Osteoblast (primary cell): ENCODE measurements at regions not wholly inside any gene's neighbourhood (a gene's known extent, or its start where the extent isn't known, plus 50 kb on each side); places are given as distances from the start of the nearest gene placed in this dataset.

Experiments used
- DNase-seq: peaks from one replicate; pipeline ENCODE4 v3.0.0; 2011; ENCODE audit warnings: low spot score, mixed read lengths; ENCODE audit not compliant: insufficient read length; ENCODE audit errors: missing footprints
- H2AFZ ChIP-seq: 2 replicates; pipeline ENCODE4 v1.6.0; 2011; ENCODE audit warnings: mild to moderate bottlenecking, low read length
- H3K27ac ChIP-seq: 2 replicates; pipeline ENCODE4 v1.5.1; 2011; ENCODE audit warnings: mild to moderate bottlenecking, low read depth, low read length, moderate library complexity
- H3K27me3 ChIP-seq: 2 replicates; pipeline ENCODE4 v1.6.0; 2012; ENCODE audit warnings: mild to moderate bottlenecking, control low read depth, inconsistent platforms, low read length, moderate library complexity; ENCODE audit not compliant: insufficient read depth
- H3K36me3 ChIP-seq: 2 replicates; pipeline ENCODE4 v1.5.1; 2011; ENCODE audit warnings: mild to moderate bottlenecking, low read length, control low read depth, moderate library complexity; ENCODE audit not compliant: insufficient read depth
- H3K4me1 ChIP-seq: 2 replicates; pipeline ENCODE4 v1.5.1; 2011; ENCODE audit warnings: mild to moderate bottlenecking, low read length, control low read depth, moderate library complexity; ENCODE audit not compliant: insufficient read depth
- H3K4me2 ChIP-seq: 2 replicates; pipeline ENCODE4 v1.6.0; 2011; ENCODE audit warnings: mild to moderate bottlenecking, low read length; ENCODE audit not compliant: insufficient read depth
- H3K4me3 ChIP-seq: fragments of 200-600 bp; sonication (generic); 3 replicates; pipeline ENCODE4 v1.5.1; 2012; ENCODE audit warnings: mild to moderate bottlenecking, low read length, inconsistent platforms; ENCODE audit not compliant: insufficient read depth
- H3K79me2 ChIP-seq: 2 replicates; pipeline ENCODE4 v1.6.0; 2012; ENCODE audit warnings: mild to moderate bottlenecking, low read length, control low read depth, inconsistent platforms; ENCODE audit not compliant: insufficient read depth
- H3K9me3 ChIP-seq: 2 replicates; pipeline ENCODE4 v1.5.1; 2011; ENCODE audit warnings: low read depth, low read length, control low read depth
- H4K20me1 ChIP-seq: 2 replicates; pipeline ENCODE4 v1.6.0; 2012; ENCODE audit warnings: mild to moderate bottlenecking, low read length, control low read depth; ENCODE audit not compliant: insufficient read depth
- CTCF ChIP-seq: IDR thresholded peaks from 2 replicates; pipeline ENCODE4 v1.5.1; 2011; ENCODE audit warnings: mild to moderate bottlenecking, low read depth, low read length, moderate library complexity; ENCODE audit errors: extremely low read depth

DNA sequence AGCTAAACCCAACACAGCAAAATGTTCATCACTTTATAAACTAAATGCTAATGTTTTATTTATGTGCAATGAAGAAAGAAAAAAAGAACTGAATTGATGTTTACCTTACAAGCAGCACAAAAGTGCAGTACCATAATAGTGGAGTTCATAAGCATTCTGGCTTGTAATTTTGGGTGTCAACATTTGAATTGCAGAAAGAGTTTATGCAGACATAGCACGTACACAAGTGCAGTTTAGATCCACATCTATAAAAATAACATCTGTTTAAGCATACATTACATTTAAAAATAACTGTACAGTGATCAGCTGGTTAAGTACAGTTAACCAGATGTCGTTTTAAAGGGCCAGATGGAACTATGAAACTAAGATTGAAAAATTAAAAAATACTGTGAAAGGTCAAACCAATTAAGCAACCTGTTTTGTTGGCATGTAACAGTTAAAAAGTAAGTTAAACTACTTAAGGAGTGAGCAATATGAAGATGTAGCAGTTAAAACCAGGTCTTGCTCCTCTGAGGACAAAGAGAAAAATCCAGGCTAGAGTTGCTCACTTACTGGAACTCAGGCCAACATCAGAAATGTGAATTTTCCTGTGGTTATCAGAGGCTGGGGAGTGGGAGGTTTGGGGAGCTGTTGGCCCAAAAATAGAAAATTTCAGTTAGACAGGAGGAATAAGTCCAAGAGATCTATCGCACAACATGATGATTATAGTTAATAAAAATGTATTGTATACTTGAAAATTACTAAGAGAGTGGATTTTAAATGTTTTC is 204.9 kb upstream of the MDFIC2 start:
- no peak for TF ChIP-seq CTCF
- Histone ChIP-seq H3K79me2 (no peaks in the 10 kb centered on the region), H3K36me3 (no peaks in the 10 kb centered on the region), H2AFZ (no peak overlapping the region), H3K27me3 (peaks cover 25% of the 10 kb centered on the region), H3K4me2 (no peak overlapping the region), H3K4me3 (no peak overlapping the region), H3K9me3 (no peaks in the 10 kb centered on the region), H3K27ac (no peak overlapping the region), H3K4me1 (peaks cover 15% of the 10 kb centered on the region), H4K20me1 (no peaks in the 10 kb centered on the region)
- no peak for DNase-seq

DNA sequence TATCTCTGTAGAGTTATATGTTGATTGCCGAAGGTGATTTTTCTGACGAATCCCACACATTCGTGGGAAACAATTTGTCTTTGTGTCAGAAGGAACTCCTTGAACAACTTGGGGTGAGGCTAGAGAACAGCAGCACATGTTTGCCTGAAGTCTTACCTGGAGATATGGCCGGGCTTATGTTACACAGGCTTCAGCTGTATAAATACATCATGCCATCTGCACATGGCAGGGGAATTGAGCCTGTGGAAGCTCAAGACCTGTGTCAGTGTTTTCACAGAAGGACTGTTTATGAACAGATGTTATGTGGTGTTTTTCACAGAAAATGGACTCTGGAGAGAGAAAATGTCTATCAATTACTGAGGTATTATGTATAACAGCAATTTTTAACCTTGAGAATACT is 203.6 kb upstream of the MDFIC2 start:
- no peaks in the 10 kb centered on the region for H3K36me3 ChIP-seq
- peaks cover 25% of the 10 kb centered on the region for H3K27me3 ChIP-seq
- TF ChIP-seq CTCF = no peak
- H3K27ac ChIP-seq = no peak overlapping the region
- no peaks in the 10 kb centered on the region for H3K79me2 ChIP-seq
- no peak overlapping the region for H2AFZ ChIP-seq
- H3K9me3 ChIP-seq = no peaks in the 10 kb centered on the region
- H3K4me1 ChIP-seq = peaks cover 15% of the 10 kb centered on the region
- no peak overlapping the region for H3K4me2 ChIP-seq
- no peaks in the 10 kb centered on the region for H4K20me1 ChIP-seq
- DNase-seq = no peak
- no peak overlapping the region for H3K4me3 ChIP-seq

GRCh38 chr3:70507486-70507885 is 195.0 kb upstream of the MDFIC2 start:
- no peaks in the 10 kb centered on the region for H3K4me1 ChIP-seq
- H3K9me3 ChIP-seq = no peaks in the 10 kb centered on the region
- TF ChIP-seq CTCF = no peak
- no peak overlapping the region for H3K4me2 ChIP-seq
- DNase-seq = no peak
- no peaks in the 10 kb centered on the region for H3K79me2 ChIP-seq
- no peaks in the 10 kb centered on the region for H4K20me1 ChIP-seq
- no peak overlapping the region for H3K27ac ChIP-seq
- H3K36me3 ChIP-seq = no peaks in the 10 kb centered on the region
- H2AFZ ChIP-seq = no peak overlapping the region
- H3K27me3 ChIP-seq = peaks cover 42% of the 10 kb centered on the region
- no peak overlapping the region for H3K4me3 ChIP-seq

DNA sequence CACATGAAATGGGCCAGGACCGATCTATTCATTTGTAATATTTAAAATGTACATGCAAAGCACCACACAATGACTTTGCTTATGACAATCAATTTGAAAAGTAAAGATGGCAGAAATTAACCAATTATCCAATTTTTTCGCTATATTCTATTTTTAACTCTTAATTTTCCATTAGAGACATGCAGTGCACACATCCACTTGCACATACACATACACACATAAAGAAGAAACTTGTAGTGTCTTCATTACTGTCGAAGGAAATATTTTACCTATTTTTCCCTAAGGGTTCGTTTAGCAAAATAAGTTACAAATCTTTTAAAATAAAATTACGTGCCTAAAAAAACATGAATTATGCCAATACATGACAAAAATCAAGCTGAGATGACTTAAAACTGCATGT is 194.3 kb upstream of the MDFIC2 start:
- Histone ChIP-seq H4K20me1 (no peaks in the 10 kb centered on the region), H3K4me2 (no peak overlapping the region), H3K27me3 (peaks cover 42% of the 10 kb centered on the region), H3K4me3 (no peak overlapping the region), H3K79me2 (no peaks in the 10 kb centered on the region), H3K36me3 (no peaks in the 10 kb centered on the region), H3K9me3 (no peaks in the 10 kb centered on the region), H3K4me1 (no peaks in the 10 kb centered on the region), H2AFZ (no peak overlapping the region), H3K27ac (no peak overlapping the region)
- TF ChIP-seq CTCF = no peak
- no peak for DNase-seq
